ENCODE measurements at regions not wholly inside any gene's neighbourhood (a gene's known extent, or its start where the extent isn't known, plus 50 kb on each side); places are given as distances from the start of the nearest gene placed in this dataset.

DNA sequence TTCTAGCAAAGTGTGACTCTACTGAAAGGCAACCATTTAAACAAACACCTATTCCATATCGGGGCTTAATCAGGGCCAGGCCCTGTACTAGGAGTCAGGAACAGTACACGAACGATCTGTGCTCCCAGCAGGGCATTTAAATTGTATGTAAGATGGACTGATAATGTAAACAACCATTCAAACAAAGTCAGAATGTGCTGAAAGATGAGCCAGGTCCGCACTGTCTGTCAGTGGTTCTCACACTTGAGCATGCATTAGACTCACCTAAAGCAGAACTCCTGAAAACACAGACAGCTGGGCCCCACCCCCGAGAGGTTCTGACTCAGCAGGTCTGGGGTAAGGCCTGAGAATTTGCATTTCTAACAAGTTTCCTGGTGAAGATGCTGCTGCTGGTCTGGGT, 81.6 kb downstream of the PXDC1 start:
- TF ChIP-seq, protein P1, sequence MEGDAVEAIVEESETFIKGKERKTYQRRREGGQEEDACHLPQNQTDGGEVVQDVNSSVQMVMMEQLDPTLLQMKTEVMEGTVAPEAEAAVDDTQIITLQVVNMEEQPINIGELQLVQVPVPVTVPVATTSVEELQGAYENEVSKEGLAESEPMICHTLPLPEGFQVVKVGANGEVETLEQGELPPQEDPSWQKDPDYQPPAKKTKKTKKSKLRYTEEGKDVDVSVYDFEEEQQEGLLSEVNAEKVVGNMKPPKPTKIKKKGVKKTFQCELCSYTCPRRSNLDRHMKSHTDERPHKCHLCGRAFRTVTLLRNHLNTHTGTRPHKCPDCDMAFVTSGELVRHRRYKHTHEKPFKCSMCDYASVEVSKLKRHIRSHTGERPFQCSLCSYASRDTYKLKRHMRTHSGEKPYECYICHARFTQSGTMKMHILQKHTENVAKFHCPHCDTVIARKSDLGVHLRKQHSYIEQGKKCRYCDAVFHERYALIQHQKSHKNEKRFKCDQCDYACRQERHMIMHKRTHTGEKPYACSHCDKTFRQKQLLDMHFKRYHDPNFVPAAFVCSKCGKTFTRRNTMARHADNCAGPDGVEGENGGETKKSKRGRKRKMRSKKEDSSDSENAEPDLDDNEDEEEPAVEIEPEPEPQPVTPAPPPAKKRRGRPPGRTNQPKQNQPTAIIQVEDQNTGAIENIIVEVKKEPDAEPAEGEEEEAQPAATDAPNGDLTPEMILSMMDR (IDR thresholded peaks at IDR 0.05) = no peak
- TF ChIP-seq POLR2A (IDR thresholded peaks at IDR 0.05) (no peak), EP300 (IDR thresholded peaks at IDR 0.05) (no peak), POLR2AphosphoS5 (IDR thresholded peaks at IDR 0.05) (no peak)

All from upper lobe of left lung (tissue), 4 donors.